OCI-LY3 (cell line): ENCODE measurements at regions not wholly inside any gene's neighbourhood (a gene's known extent, or its start where the extent isn't known, plus 50 kb on each side); places are given as distances from the start of the nearest gene placed in this dataset.

ENCODE experiments used
- H2AFZ ChIP-seq: fragments of 200-600, 300-600 bp; shearing (Covaris generic); 2 replicates; pipeline ENCODE4 v1.6.0; 2014; ENCODE audit warnings: antibody characterized with exemption, low read depth, low read length
- H3K27ac ChIP-seq: fragments of 200-600, 300-600 bp; sonication (generic); 2 replicates; pipeline ENCODE4 v1.5.1; 2014; ENCODE audit warnings: mild to moderate bottlenecking, low read length, moderate library complexity, mixed read lengths
- H3K27me3 ChIP-seq: fragments of 200-600, 300-600 bp; sonication (generic); 2 replicates; pipeline ENCODE4 v1.6.1; 2014; ENCODE audit warnings: low read depth, low read length, mixed read lengths
- H3K36me3 ChIP-seq: fragments of 200-600, 300-600 bp; sonication (generic); replicated peaks from 2 replicates; pipeline ENCODE3; 2014; ENCODE audit warnings: low read depth, low read length, mixed read lengths
- H3K4me1 ChIP-seq: fragments of 300-600, 200-600 bp; sonication (generic); 2 replicates; pipeline ENCODE4 v1.6.1; 2014; ENCODE audit warnings: low read length, mixed read lengths
- H3K4me2 ChIP-seq: fragments of 200-600, 300-600 bp; sonication (generic); 2 replicates; pipeline ENCODE4 v1.6.1; 2014; ENCODE audit warnings: low read length, mixed read lengths
- H3K4me3 ChIP-seq: fragments of 300-600, 200-600 bp; sonication (generic); 2 replicates; pipeline ENCODE4 v1.5.1; 2014; ENCODE audit warnings: antibody characterized with exemption, mild to moderate bottlenecking, low read length, moderate library complexity
- H3K79me2 ChIP-seq: fragments of 300-600, 200-600 bp; shearing (Covaris generic); 2 replicates; pipeline ENCODE4 v1.6.1; 2014; ENCODE audit warnings: mild to moderate bottlenecking, low read length, mixed read lengths
- H3K9ac ChIP-seq: fragments of 300-600, 200-600 bp; shearing (Covaris generic); 2 replicates; pipeline ENCODE4 v1.6.0; 2014; ENCODE audit warnings: mild to moderate bottlenecking, low read length, moderate library complexity
- H3K9me3 ChIP-seq: fragments of 200-600, 300-600 bp; shearing (Covaris generic); 2 replicates; pipeline ENCODE4 v1.6.1; 2014; ENCODE audit warnings: low read length, mixed read lengths; ENCODE audit not compliant: insufficient read depth
- H4K20me1 ChIP-seq: fragments of 200-600, 300-600 bp; sonication (generic); 2 replicates; pipeline ENCODE4 v1.6.1; 2016; ENCODE audit warnings: low read length, mixed read lengths; ENCODE audit not compliant: insufficient read depth
- EZH2phosphoT487 ChIP-seq: fragments of 200-600 bp; shearing (Covaris generic); IDR thresholded peaks from 2 replicates; pipeline ENCODE4 v1.6.1; 2018; ENCODE audit warnings: antibody characterized with exemption, mixed run types, low read depth
- TF ChIP-seq, protein P1 (sequence below): fragments of 200-600, 300-600 bp; sonication (generic); IDR thresholded peaks from 2 replicates; pipeline ENCODE4 v1.5.1; 2014; ENCODE audit warnings: antibody characterized with exemption, low read length, low read depth

DNA sequence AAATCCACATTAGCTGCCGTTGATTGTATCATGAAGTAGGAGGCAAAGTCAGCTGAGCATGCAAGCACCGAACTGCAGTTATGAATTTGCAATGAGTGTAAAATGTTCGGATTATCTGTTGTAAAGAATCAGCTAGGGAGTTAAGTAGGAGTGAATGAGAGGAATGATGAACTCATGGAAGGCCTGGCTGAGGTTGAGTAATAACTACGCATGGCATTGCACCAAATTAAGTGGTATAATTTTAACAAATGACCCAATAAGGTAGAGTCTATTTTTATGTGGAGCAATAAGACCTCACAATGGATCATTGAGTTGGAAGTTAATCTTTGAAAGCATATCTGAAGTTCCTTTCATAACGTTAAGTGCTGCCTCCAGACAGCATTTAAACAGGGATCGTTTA, 288.2 kb upstream of the CHST9 start:
- Histone ChIP-seq H3K79me2 (no peaks in the 10 kb centered on the region), H3K4me3 (no peak overlapping the region), H3K36me3 (no peaks in the 10 kb centered on the region), H3K9me3 (no peaks in the 10 kb centered on the region), H4K20me1 (no peaks in the 10 kb centered on the region), H3K27me3 (no peaks in the 10 kb centered on the region), H3K27ac (no peak overlapping the region), H3K4me1 (no peaks in the 10 kb centered on the region), H3K4me2 (no peak overlapping the region), H2AFZ (no peak overlapping the region), H3K9ac (no peak overlapping the region)
- TF ChIP-seq, protein P1, sequence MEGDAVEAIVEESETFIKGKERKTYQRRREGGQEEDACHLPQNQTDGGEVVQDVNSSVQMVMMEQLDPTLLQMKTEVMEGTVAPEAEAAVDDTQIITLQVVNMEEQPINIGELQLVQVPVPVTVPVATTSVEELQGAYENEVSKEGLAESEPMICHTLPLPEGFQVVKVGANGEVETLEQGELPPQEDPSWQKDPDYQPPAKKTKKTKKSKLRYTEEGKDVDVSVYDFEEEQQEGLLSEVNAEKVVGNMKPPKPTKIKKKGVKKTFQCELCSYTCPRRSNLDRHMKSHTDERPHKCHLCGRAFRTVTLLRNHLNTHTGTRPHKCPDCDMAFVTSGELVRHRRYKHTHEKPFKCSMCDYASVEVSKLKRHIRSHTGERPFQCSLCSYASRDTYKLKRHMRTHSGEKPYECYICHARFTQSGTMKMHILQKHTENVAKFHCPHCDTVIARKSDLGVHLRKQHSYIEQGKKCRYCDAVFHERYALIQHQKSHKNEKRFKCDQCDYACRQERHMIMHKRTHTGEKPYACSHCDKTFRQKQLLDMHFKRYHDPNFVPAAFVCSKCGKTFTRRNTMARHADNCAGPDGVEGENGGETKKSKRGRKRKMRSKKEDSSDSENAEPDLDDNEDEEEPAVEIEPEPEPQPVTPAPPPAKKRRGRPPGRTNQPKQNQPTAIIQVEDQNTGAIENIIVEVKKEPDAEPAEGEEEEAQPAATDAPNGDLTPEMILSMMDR: no peak
- TF ChIP-seq EZH2phosphoT487: no peak

DNA sequence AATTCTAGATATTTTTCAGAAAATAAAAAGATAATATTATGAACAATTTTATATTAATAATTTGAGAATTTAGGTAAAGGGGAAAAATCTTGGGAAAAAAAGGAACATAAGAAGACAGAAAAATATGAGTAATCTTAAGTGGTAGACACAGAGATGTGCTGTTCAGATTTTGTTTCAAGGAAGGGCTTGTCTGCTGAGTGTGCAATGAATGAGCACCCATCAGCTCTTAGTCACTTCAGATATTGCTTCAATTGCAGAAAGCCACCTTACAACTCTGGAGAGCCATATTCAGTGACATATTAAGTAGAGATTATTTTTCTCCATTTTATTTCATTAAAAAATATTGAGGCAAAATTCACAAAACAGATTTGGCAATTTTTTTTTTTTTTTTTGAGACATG, 282.0 kb upstream of the CHST9 start:
- no peak overlapping the region for H3K27ac ChIP-seq
- H3K4me3 ChIP-seq: no peak overlapping the region
- no peaks in the 10 kb centered on the region for H3K27me3 ChIP-seq
- no peaks in the 10 kb centered on the region for H3K36me3 ChIP-seq
- H3K9me3 ChIP-seq: no peaks in the 10 kb centered on the region
- peaks cover 6% of the 10 kb centered on the region for H3K4me1 ChIP-seq
- no peak for TF ChIP-seq EZH2phosphoT487
- TF ChIP-seq, protein P1: no peak
- H3K9ac ChIP-seq: no peak overlapping the region
- H2AFZ ChIP-seq: no peak overlapping the region
- no peaks in the 10 kb centered on the region for H4K20me1 ChIP-seq
- H3K4me2 ChIP-seq: no peak overlapping the region
- H3K79me2 ChIP-seq: no peaks in the 10 kb centered on the region

DNA sequence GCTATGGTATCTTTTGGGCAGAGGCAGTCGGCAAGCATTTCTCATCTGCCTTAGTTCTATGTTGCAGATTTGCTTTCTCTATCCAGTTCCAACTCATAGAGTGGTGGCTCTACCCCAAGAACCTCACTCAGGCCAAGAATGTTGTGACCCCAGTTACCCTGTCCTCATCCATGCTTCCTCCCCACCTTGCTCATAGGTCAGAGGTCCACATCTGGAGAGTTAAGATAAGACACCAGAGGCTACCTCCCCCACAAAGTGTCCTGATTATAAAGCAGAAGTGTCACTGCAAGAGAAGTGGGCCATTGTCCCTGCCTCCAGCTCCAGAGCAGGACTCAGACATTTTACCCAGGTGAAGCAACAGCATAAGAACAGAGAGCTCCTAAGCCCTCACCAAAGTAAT, 276.8 kb upstream of the CHST9 start:
- Histone ChIP-seq H2AFZ (no peak overlapping the region), H4K20me1 (no peaks in the 10 kb centered on the region), H3K9me3 (no peaks in the 10 kb centered on the region), H3K4me3 (no peak overlapping the region), H3K36me3 (no peaks in the 10 kb centered on the region), H3K4me1 (peaks cover 8% of the 10 kb centered on the region), H3K27ac (no peak overlapping the region), H3K9ac (no peak overlapping the region), H3K79me2 (no peaks in the 10 kb centered on the region), H3K4me2 (no peak overlapping the region), H3K27me3 (no peaks in the 10 kb centered on the region)
- TF ChIP-seq, protein P1: no peak
- TF ChIP-seq EZH2phosphoT487: no peak

DNA sequence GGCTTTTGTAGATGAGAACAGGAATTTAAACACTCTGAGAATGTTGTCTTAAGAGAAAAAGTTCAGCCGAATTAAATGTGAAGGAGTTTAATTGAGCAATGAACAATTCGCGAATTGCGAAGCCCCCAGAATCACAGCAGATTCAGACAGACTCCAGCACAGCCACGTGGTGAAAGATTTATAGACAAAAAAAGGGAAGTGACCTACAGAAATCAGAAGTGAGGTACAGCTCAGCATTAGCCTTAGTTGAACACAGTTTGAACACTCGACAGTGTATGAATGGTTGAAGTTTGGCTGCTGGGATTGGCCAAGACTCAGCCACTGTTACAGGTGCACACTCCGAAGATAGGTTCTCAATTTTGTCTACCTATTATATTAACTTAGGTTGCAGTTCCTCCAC, 264.0 kb upstream of the CHST9 start:
- Histone ChIP-seq H3K27ac (no peak overlapping the region), H3K79me2 (no peaks in the 10 kb centered on the region), H3K4me2 (peak overlapping the region; percentile 34), H3K4me3 (no peak overlapping the region), H3K27me3 (no peaks in the 10 kb centered on the region), H3K36me3 (no peaks in the 10 kb centered on the region), H3K9ac (no peak overlapping the region), H4K20me1 (no peaks in the 10 kb centered on the region), H3K9me3 (peaks cover 3% of the 10 kb centered on the region), H2AFZ (peak overlapping the region; percentile 49; the same call in 1 of the 2 replicates), H3K4me1 (peaks cover 31% of the 10 kb centered on the region)
- TF ChIP-seq, protein P1: no peak
- no peak for TF ChIP-seq EZH2phosphoT487
